Head of caudate nucleus (tissue), 42 donors: ENCODE measurements at regions not wholly inside any gene's neighbourhood (a gene's known extent, or its start where the extent isn't known, plus 50 kb on each side); places are given as distances from the start of the nearest gene placed in this dataset.

Experiments used
- DNase-seq, 42 donors: peaks; one replicate each; pipeline versions ENCODE4 v3.0.0 to v3.0.0-alpha.2; 2020 to 2021; ENCODE audit warnings: mixed read lengths in 7 of 42
- intact Hi-C: fragments of 100-400 bp; cut with DNase I; formaldehyde crosslinking; loops from one replicate; pipeline ENCODE4 v1.15.0; 2022

DNA sequence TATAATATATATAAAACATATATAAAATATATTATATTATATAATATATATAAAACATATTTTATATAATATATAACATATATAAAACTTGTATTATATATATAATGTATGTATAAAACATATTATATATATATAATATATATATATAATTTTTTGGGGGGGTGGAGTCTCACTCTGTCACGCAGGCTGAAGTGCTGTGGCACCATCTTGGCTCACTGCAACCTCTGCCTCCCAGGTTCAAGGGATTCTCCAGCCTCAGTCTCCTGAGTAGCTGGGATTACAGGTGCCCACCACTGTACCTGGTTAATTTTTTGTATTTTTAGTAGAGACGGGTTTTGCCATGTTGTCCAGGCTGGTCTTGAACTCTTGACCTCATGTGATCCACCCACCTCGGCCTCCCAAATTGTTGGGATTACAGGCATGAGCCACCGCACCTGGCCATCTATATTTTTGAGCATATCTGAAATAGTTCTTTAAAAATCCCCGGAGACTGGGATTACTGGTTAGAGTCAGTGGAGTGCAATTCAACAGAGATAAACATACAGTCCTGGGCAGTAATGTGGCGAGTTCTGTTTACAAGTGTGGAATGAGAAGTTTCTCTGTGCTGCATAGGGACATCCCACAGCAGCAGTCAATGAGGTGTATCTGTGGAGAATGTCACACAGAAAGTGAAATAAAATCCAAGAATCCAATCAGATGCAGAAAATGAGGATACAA is 208.4 kb downstream of the MYCN start:
- DNase-seq = peak in 1 of 42 donors; percentile 12
- intact Hi-C loops = no loop called here

- intact Hi-C loops = no loop called here
- peak in 1 of 42 donors; percentile 7 for DNase-seq
These were observed 202.3 kb downstream of the MYCN start for GRCh38 chr2:16142383-16143361.

DNA sequence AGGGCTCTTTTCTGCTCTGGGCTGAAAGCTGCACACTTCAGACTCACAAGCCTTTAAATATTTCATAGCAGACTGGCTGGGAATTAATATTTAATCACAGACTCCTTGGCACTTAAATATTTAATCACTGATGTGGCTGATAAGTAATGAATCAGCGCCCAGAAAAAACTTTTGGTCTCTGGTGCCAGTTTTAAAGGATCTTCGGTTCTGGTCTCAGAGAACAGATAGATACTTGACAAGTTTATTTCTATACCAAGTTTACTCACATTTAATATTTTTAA is 201.2 kb downstream of the MYCN start:
- no peak for DNase-seq
- intact Hi-C loops = no loop called here

GRCh38 chr2:16140771-16141640 is 200.7 kb downstream of the MYCN start:
- intact Hi-C loops = no loop called here
- DNase-seq = peak in 1 of 42 donors; percentile 34

DNA sequence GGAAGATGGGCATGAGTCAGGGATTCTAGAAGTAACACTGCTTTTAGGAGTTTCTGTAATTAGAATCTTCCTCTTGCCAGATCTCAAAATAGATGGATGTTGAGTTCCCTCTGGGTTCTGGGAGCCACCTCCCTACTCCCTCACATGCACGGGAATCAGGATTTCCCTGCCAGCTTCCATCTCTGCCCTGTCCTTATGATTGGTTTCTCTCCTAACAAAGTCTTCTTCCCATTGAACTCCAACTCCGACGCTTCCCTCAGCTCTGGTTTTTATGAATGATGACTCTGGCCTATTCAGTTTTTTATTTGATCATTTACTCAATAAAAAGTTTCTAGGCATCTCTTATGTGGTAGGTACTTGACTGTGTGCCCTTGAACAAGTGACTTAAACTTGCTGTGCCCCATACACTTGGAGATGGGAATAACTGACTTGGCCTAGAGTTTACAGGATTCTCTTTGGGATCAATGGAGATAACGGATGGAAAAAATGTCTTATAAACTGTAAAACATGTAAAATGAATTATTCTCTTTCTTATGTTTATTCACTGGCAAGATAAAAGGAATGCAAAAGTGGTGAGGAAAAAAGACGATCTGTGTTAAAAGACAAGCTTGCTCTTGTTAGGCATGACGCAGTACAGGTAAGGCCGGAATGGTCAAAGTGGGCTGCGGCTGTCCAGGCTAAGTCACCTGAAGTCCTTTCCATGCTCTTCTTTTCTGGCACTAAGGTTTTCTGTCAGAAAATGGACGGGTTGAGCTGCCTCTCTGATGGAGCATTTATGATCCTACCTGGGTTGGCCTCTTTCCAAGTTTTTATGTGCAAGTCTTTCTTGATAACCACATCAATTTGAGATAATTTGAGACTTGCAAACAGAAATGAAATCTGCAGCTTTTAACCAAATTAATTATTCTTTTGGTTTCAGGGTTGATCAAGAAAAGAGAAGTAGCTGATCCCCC is 199.6 kb downstream of the MYCN start:
- intact Hi-C loops = no loop called here
- peak in 1 of 42 donors; percentile 38 for DNase-seq

GRCh38 chr2:16138811-16139662 is 198.7 kb downstream of the MYCN start:
- intact Hi-C loops = no loop called here
- DNase-seq = peak in 1 of 42 donors; percentile 21

DNA sequence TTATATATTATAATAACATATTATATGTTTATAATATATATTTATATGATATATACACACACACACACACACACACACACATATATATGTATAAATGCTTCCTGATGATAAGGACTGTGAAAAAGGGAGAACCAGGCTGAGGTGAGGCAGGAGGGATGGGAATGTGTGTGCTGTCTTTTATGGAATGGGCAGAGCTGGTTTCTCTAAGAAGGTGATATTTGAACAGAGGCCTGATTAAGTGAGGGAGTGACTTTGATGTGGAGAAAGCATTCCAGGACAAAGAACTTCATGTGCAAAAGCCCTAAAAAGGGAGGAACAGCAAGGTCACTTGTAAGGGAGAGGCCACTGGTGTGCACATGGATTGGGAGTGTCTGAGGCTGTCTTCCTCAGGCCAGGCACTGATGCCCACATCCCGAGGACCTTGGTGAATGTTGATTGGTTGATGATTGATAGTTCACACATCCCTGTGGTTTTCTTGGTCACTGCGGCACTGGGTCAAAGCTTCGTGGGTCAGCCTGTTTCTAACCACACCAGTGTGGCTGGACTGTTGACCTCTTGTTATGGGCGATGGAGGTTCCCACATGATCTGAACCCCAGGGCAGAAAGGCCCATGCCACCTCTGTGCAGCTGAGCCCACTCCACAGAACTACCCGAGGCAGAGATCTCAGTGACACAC is 196.9 kb downstream of the MYCN start:
- intact Hi-C loops = no loop called here
- peak in 1 of 42 donors; percentile 17 for DNase-seq

DNA sequence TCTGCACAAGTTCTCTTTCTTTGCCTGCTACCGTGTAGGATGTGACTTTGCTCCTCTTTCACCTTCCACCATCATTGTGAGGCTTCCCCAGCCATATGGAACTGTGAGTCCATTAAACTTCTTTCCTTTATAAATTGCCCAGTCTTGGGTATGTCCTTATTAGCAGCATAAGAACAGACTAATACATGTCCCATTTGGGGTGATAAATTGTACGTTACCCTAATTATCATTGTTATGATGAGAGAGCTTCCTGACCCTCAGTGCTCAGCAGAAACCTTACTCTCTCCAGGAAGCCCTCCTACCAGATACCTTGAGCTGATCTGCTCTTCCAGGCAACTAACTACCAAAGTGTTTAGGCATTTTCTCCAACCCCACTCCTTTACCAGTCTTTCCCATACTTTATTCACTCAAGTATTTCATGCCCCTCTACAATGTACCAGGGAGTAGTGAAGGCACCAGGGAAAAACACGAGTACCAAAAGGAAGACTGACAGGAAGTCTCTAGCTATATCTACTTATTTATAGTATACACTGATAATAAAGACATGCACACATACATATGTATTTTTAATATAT is 196.2 kb downstream of the MYCN start:
- peak in 1 of 42 donors; percentile 5 for DNase-seq
- intact Hi-C loops = no loop called here

DNA sequence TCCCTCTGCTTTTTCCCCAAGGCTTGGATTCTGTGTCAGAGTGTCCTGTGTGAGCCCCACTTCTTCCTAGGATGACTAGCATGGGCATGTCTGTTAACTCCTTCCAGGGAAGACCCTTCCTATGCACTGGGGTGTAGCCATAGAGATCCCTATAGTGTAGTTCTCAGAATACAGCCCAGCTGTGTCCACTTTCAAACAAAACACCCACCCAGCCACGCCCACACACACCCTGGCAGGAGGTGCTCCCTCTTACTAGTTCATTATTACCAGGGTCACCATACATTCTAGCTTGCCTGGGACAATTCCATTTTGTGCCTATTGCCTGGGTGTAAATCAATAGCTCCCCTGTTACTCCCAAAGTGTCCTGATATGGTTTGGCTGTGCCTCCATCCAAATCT is 195.6 kb downstream of the MYCN start:
- intact Hi-C loops = no loop called here
- peak in 1 of 42 donors; percentile 4 for DNase-seq

GRCh38 chr2:16135196-16135912 is 195.0 kb downstream of the MYCN start:
- DNase-seq = peak in 1 of 42 donors; percentile 3
- intact Hi-C loops = no loop called here

DNA sequence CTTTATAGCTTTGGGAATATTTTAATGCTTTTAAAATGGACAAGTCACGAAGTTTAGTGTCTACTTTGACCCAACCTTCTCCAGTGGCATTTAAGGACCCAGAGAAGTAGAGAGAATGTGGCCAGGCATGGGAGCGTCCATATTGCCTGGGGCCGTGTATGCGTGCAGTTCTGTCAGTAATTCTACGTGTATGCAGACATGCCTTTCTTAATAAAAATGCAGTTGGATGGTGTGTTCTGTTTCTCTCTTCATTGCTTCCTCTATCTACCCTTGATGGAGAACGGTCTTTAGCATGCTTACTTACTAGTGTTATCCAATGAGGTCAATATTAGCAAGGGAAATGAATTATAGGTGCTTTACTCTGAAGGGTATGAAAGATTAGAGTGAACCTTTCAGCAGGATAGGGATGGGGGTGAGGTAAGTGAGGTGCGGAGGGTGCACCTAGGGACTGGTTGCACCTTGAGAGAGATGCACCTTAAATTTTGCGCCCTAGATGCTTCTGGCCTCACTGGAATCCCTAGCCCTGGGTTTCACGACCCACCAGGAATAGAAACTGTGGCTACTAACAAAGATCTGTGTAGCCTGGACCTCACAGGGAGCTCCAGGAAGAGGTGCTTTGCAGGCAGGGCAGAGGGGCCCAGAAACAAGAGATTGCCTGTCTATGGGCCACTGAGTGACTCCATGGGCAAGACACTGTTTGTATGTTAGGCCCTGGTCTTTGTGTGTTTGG is 194.3 kb downstream of the MYCN start:
- peak in 1 of 42 donors; percentile 26 for DNase-seq
- intact Hi-C loops = no loop called here

GRCh38 chr2:16130906-16131400 is 190.6 kb downstream of the MYCN start:
- intact Hi-C loops = no loop called here
- DNase-seq = peak in 1 of 42 donors; percentile 20

DNA sequence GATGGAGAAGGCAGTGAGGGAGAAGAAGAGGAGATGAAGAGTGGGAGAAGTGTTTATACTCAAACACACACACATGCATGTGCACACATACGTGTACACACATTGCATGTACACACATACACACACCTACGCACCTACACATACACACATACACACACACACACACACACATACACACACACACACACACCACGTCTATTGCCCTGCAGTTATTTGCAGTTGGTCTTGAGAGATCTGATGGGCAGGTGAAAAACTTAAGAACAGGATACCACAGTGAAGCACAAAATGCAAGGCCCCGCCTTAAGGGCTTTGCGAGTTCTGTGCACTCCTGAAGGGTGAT is 190.2 kb downstream of the MYCN start:
- intact Hi-C loops = no loop called here
- peak in 1 of 42 donors; percentile 8 for DNase-seq

GRCh38 chr2:16129716-16130540 is 189.6 kb downstream of the MYCN start:
- peak in 1 of 42 donors; percentile 25 for DNase-seq
- intact Hi-C loops = no loop called here
